ENCODE measurements at regions not wholly inside any gene's neighbourhood (a gene's known extent, or its start where the extent isn't known, plus 50 kb on each side); places are given as distances from the start of the nearest gene placed in this dataset.

DNA sequence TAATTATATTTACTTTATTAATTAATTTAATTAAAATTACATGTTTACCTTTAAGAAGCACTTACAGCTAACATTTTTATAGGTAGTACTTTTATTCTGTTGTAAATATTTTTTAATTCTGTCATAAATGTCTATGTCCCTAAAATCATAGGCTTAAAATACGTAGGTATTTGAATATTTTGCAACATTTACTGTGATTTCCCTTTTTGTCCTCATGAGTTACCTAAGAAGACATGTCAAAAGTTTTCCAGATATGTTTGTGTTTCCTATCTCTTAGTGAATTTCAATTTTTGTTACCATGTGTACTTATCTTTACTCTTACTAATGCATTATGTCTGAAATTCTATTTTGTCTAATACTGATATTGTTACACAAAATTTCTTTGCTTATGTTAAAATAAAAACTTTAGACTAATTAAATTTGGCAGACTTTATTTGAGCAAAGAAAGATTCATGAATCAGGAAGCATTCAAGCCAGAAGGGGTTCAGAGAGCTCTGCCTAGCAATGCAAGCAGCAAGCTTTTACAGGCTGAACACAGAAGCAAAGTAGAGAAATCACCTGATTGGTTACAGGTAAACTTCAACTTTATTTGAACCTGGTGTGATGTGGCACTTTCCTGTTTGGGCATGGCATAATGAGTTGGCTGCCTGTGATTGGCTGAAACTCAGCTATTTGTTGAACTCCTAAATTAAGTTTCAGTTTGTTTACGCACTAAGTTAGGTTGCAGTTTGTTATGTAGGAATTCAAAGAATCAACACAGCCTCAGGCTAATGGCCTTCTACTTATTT is 123.2 kb upstream of the TMEM170B start (continued):
- TF ChIP-seq ZBTB1 (CRISPR knock-in tag; IDR thresholded peaks at IDR 0.05; ENCODE audit: borderline replicate concordance) (no peak), MTERF4 (CRISPR knock-in tag; IDR thresholded peaks at IDR 0.05) (no peak), ZGPAT (CRISPR knock-in tag; IDR thresholded peaks at IDR 0.05) (peak; percentile 34; the same call in 1 of the 2 replicates), MYC (CRISPR knock-in tag; IDR thresholded peaks at IDR 0.05; ENCODE audit: borderline replicate concordance) (no peak), MXD4 (CRISPR knock-in tag; IDR thresholded peaks at IDR 0.05) (no peak), ZFP62 (CRISPR knock-in tag; IDR thresholded peaks at IDR 0.05) (no peak), ZNF619 (CRISPR knock-in tag; IDR thresholded peaks at IDR 0.05) (no peak), GLMP (CRISPR knock-in tag; IDR thresholded peaks at IDR 0.05; ENCODE audit: borderline replicate concordance) (no peak), MED1 (CRISPR knock-in tag; IDR thresholded peaks at IDR 0.05) (peak; percentile 85), SKI (IDR thresholded peaks at IDR 0.05; ENCODE audit: partially characterized antibody) (no peak)
- TF ChIP-seq, protein P1, sequence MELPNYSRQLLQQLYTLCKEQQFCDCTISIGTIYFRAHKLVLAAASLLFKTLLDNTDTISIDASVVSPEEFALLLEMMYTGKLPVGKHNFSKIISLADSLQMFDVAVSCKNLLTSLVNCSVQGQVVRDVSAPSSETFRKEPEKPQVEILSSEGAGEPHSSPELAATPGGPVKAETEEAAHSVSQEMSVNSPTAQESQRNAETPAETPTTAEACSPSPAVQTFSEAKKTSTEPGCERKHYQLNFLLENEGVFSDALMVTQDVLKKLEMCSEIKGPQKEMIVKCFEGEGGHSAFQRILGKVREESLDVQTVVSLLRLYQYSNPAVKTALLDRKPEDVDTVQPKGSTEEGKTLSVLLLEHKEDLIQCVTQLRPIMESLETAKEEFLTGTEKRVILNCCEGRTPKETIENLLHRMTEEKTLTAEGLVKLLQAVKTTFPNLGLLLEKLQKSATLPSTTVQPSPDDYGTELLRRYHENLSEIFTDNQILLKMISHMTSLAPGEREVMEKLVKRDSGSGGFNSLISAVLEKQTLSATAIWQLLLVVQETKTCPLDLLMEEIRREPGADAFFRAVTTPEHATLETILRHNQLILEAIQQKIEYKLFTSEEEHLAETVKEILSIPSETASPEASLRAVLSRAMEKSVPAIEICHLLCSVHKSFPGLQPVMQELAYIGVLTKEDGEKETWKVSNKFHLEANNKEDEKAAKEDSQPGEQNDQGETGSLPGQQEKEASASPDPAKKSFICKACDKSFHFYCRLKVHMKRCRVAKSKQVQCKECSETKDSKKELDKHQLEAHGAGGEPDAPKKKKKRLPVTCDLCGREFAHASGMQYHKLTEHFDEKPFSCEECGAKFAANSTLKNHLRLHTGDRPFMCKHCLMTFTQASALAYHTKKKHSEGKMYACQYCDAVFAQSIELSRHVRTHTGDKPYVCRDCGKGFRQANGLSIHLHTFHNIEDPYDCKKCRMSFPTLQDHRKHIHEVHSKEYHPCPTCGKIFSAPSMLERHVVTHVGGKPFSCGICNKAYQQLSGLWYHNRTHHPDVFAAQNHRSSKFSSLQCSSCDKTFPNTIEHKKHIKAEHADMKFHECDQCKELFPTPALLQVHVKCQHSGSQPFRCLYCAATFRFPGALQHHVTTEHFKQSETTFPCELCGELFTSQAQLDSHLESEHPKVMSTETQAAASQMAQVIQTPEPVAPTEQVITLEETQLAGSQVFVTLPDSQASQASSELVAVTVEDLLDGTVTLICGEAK (IDR thresholded peaks at IDR 0.05) = no peak
- TF ChIP-seq, protein P1 (CRISPR knock-in tag; IDR thresholded peaks at IDR 0.05) = peak; percentile 77; the same call in 1 of the 2 replicates
- TF ChIP-seq, protein P2, sequence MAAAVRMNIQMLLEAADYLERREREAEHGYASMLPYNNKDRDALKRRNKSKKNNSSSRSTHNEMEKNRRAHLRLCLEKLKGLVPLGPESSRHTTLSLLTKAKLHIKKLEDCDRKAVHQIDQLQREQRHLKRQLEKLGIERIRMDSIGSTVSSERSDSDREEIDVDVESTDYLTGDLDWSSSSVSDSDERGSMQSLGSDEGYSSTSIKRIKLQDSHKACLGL (CRISPR knock-in tag; IDR thresholded peaks at IDR 0.05) = no peak

All from HepG2 (cell line).